ENCODE measurements at regions not wholly inside any gene's neighbourhood (a gene's known extent, or its start where the extent isn't known, plus 50 kb on each side); places are given as distances from the start of the nearest gene placed in this dataset.
"Not testable (repeated sequence)": the region's sequence is repeated elsewhere in the genome, so short reads cannot be mapped to it uniquely, and the experiment has no call there.

DNA sequence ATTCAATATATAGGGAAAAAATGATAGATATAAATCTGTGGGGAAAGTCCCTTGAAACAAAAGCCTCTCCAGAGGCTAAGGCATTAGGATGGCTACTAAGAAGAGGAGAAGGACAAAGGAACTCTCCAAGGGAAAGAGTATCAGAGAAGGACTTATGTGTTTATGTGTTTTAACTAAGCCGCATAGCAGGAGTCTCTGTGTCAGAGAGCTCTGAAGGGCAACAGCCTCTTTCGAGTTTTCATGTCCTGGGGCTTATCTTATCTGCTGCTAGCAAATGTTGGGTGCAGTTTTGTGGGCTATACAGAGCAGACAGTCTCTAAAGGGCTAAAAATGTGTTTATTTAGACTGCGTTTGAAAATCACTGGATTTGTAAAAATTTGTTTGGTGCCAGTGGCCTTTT is 1145.6 kb upstream of the DIAPH2 start:
- DNase-seq (ENCODE audit: extremely low read depth, low read depth), result no peak
- TF ChIP-seq CTCF (IDR thresholded peaks at IDR 0.05; ENCODE audit: low read depth, low read length), result no peak

DNA sequence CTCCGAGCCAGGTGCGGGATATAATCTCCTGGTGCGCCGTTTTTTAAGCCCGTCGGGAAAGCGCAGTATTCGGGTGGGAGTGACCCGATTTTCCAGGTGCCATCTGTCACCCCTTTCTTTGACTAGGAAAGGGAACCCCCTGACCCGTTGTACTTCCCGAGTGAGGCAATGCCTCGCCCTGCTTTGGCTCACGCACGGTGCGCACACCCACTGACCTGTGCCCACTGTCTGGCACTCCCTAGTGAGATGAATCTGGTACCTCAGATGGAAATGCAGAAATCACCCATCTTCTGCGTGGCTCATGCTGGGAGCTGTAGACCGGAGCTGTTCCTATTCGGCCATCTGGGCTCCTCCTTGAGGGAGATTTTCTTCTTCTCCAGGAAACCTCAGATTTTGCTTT is 1135.1 kb upstream of the DIAPH2 start:
- DNase-seq (ENCODE audit: extremely low read depth, low read depth), result not testable (repeated sequence)

DNA sequence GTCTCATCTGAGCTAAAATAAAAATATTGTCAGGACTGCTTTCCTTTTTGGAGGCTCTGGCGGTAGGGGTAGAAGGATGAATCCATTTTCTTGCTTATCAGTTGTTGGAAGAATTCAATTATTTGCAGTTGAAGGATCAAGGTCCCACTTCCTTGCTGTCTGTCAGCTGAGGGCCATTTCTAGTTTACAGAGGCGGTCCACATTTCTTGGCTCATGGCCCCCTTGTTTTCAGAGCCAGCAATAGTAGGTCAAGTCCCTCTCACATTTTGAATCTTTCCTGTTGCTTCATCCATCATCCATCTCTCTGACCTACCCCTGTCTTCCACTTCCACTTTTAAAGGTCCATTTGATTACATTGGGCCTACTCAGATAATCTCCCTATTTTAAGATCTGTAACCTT is 1099.3 kb upstream of the DIAPH2 start:
- no peak for TF ChIP-seq CTCF (IDR thresholded peaks at IDR 0.05; ENCODE audit: low read depth, low read length)
- no peak for DNase-seq (ENCODE audit: extremely low read depth, low read depth)

GRCh38 chrX:95612350-95612749 is 1072.3 kb upstream of the DIAPH2 start:
- no peak for DNase-seq (ENCODE audit: extremely low read depth, low read depth)
- no peak for TF ChIP-seq CTCF (IDR thresholded peaks at IDR 0.05; ENCODE audit: low read depth, low read length)

DNA sequence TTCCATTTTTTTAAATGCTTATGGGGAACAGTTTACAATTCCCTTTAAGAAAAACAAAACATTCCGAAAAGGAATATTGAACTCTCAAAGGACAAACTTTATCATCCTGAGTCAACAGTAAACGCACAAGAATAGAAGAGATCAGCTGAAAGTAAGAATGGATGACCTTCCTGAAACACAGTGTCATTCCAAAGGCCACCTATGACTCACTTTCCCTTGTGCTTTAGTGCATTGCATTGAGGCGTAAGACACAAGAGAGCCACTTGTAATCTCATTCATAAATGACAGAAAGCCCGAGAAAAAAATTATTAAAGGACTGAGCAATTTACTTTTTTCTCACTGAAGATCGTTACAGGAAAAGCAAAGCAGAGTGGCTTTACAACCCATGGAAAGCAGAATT is 1062.4 kb upstream of the DIAPH2 start:
- DNase-seq (ENCODE audit: extremely low read depth, low read depth), result no peak
- TF ChIP-seq CTCF (IDR thresholded peaks at IDR 0.05; ENCODE audit: low read depth, low read length), result no peak

DNA sequence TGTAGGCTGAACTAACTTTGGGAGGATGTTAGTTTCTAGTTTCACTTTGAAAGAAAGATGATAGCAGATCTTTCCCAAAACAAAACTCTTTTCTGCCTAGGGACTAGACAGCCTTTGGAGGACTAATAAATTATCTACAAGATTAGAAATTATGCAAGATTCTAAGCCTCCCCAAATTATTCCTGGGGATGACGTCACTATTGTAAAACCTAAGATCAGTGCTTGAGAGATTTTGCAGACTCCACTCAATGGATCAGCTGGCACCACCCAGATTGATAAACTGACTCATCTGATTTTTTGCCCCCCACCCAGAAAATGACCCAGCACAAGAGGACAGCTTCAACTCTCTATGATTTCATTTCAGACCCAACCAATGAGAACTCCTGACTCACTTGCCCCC is 1057.9 kb upstream of the DIAPH2 start:
- no peak for TF ChIP-seq CTCF (IDR thresholded peaks at IDR 0.05; ENCODE audit: low read depth, low read length)
- DNase-seq (ENCODE audit: extremely low read depth, low read depth), result no peak

- TF ChIP-seq CTCF (IDR thresholded peaks at IDR 0.05; ENCODE audit: low read depth, low read length), result no peak
- no peak for DNase-seq (ENCODE audit: extremely low read depth, low read depth)
Observed at GRCh38 chrX:95628796-95629195, 1055.8 kb upstream of the DIAPH2 start.

- no peak for DNase-seq (ENCODE audit: extremely low read depth, low read depth)
- TF ChIP-seq CTCF (IDR thresholded peaks at IDR 0.05; ENCODE audit: low read depth, low read length), result no peak
Observed at GRCh38 chrX:95629737-95630136, 1054.9 kb upstream of the DIAPH2 start.

Measured in AG09319 (cell line).